ENCODE measurements at regions not wholly inside any gene's neighbourhood (a gene's known extent, or its start where the extent isn't known, plus 50 kb on each side); places are given as distances from the start of the nearest gene placed in this dataset.

DNA sequence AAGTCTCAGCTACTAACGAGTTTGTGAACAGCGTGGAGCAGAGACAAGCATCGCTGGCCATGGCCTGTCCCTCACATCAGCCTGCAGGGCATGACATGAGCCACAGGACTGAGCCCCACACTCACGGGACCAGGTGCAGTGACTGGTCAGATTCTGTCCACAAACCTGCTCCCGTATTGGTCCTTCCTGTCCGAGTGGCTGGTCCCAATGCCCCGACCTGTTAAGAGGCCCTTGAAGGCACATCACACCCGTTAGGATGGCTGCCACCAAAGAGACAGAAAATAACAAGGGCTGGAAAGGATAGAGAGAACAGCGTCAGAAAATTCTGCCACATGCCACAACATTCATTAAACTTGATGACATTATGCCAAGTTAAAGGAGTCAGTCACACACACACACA is 403.2 kb upstream of the MYT1L start:
- Histone ChIP-seq H3K4me2 (ENCODE audit: low read length) (no peak overlapping the region), H3K36me3 (ENCODE audit: control insufficient read depth in 1 of 2, insufficient read depth in 2 of 2, low read length in 2 of 2) (no peaks in the 10 kb centered on the region), H3K79me2 (ENCODE audit: insufficient read depth, low read length) (no peaks in the 10 kb centered on the region), H3K27ac (ENCODE audit: low read depth, low read length) (no peak overlapping the region), H3K9me2 (ENCODE audit: insufficient read depth) (no peaks in the 10 kb centered on the region), H3K9ac (ENCODE audit: low read length) (no peak overlapping the region), H3K27me3 (ENCODE audit: insufficient read depth, low read length) (peaks cover 13% of the 10 kb centered on the region; the same call in 1 of the 2 replicates), H3K9me3 (ENCODE audit: control insufficient read depth in 1 of 2, insufficient read depth in 1 of 2, low read depth in 1 of 2, low read length in 2 of 2) (no peaks in the 10 kb centered on the region), H3K4me1 (ENCODE audit: control insufficient read depth in 1 of 2, insufficient read depth in 2 of 2, low read length in 2 of 2) (no peaks in the 10 kb centered on the region), H3K4me3 (replicated peaks in 1 of 2; ENCODE audit: low read depth in 1 of 2, low read length in 2 of 2) (no peak overlapping the region), H2AFZ (ENCODE audit: low read depth, low read length, poor library complexity, severe bottlenecking) (no peak overlapping the region), H4K20me1 (ENCODE audit: insufficient read depth) (no peaks in the 10 kb centered on the region)
- intact Hi-C loops (cut with micrococcal nuclease), result no loop called here
- RAD21 ChIA-PET (ENCODE audit: low non-redundant PET in 1 of 2, low total read pairs in 2 of 2, uncharacterized antibody in 2 of 2, unreplicated experiment in 2 of 2), result no interaction called here
- POLR2A ChIA-PET, result no interaction called here
- CTCF ChIA-PET, result no interaction called here
- TF ChIP-seq EZH2 (IDR thresholded peaks at IDR 0.05), result no peak
- TF ChIP-seq, protein P1, sequence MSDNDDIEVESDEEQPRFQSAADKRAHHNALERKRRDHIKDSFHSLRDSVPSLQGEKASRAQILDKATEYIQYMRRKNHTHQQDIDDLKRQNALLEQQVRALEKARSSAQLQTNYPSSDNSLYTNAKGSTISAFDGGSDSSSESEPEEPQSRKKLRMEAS (IDR thresholded peaks at IDR 0.05), result no peak
- no peak for TF ChIP-seq RAD21 (IDR thresholded peaks at IDR 0.05; ENCODE audit: low read depth)
- no TSS peak for BruUV-seq (replicated peaks)
- no peak for DNase-seq (ENCODE audit: low read depth, low spot score)
- ATAC-seq, result no peak

DNA sequence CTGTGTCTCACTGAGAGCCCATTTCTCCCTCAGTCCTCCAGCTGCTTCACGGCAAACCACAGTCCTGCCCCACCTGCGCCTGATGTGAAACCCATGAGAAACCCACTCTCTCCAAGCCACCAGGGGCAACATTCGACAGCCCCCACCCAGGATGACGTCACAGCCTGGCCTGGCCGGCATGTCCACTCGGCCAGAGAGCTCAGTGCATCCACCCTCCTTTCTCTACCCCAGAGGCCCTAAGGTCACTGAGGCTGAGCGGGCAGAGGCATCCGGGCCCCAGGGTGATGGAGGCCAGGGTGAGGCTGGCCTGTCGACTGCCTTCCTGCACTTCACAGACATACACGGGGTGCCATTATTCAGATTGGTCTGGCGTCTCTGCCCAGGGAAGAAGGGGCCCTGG is 402.7 kb upstream of the MYT1L start:
- RAD21 ChIA-PET (ENCODE audit: low non-redundant PET in 1 of 2, low total read pairs in 2 of 2, uncharacterized antibody in 2 of 2, unreplicated experiment in 2 of 2), result no interaction called here

More for the DNA sequence above, 402.7 kb upstream of the MYT1L start:
- TF ChIP-seq SRF (IDR thresholded peaks at IDR 0.05; ENCODE audit: low read depth) (no peak), ZNF274 (IDR thresholded peaks at IDR 0.05; ENCODE audit: low read depth, low read length) (no peak), YY1 (IDR thresholded peaks at IDR 0.05; ENCODE audit: extremely low read depth, insufficient replicate concordance, low read depth, low read length) (no peak)
- no peaks in the 10 kb centered on the region for H3K9me3 ChIP-seq (ENCODE audit: control insufficient read depth in 1 of 2, insufficient read depth in 1 of 2, low read depth in 1 of 2, low read length in 2 of 2)
- CTCF ChIA-PET, result no interaction called here
- H3K79me2 ChIP-seq (ENCODE audit: insufficient read depth, low read length), result no peaks in the 10 kb centered on the region
- no peak overlapping the region for H2AFZ ChIP-seq (ENCODE audit: low read depth, low read length, poor library complexity, severe bottlenecking)
- no peak overlapping the region for H3K4me3 ChIP-seq (replicated peaks in 1 of 2; ENCODE audit: low read depth in 1 of 2, low read length in 2 of 2)
- intact Hi-C loops (cut with micrococcal nuclease), result no loop called here
- H3K9ac ChIP-seq (ENCODE audit: low read length), result no peak overlapping the region
- H3K27ac ChIP-seq (ENCODE audit: low read depth, low read length), result no peak overlapping the region
- H4K20me1 ChIP-seq (ENCODE audit: insufficient read depth), result no peaks in the 10 kb centered on the region
- DNase-seq (ENCODE audit: low read depth, low spot score) (no peak), ATAC-seq (no peak)
- H3K27me3 ChIP-seq (ENCODE audit: insufficient read depth, low read length), result peaks cover 13% of the 10 kb centered on the region; the same call in 1 of the 2 replicates
- no peak overlapping the region for H3K4me2 ChIP-seq (ENCODE audit: low read length)
- no peaks in the 10 kb centered on the region for H3K4me1 ChIP-seq (ENCODE audit: control insufficient read depth in 1 of 2, insufficient read depth in 2 of 2, low read length in 2 of 2)
- POLR2A ChIA-PET, result no interaction called here
- H3K9me2 ChIP-seq (ENCODE audit: insufficient read depth), result no peaks in the 10 kb centered on the region
- no peaks in the 10 kb centered on the region for H3K36me3 ChIP-seq (ENCODE audit: control insufficient read depth in 1 of 2, insufficient read depth in 2 of 2, low read length in 2 of 2)
- BruUV-seq (replicated peaks), result no TSS peak

All from HCT116 (cell line).